Left lung (tissue), 4 donors: ENCODE measurements at regions not wholly inside any gene's neighbourhood (a gene's known extent, or its start where the extent isn't known, plus 50 kb on each side); places are given as distances from the start of the nearest gene placed in this dataset.

Experiments used
- ATAC-seq: fragments of 200-7000 bp; cut with Tn5 transposase; one replicate; pipeline ENCODE4 v1.9.1; 2020; ENCODE audit warnings: moderate library complexity
- DNase-seq, 4 donors: peaks; one replicate each; pipeline ENCODE4 v3.0.0-alpha.2; 2013 to 2020
- H3K27ac ChIP-seq, 2 donors: fragments of 200-600 bp; sonication (generic) in 1 of 2; one replicate each; pipeline versions ENCODE4 v1.5.0 to v1.8.0; 2020 to 2021
- H3K27me3 ChIP-seq, 2 donors: fragments of 200-600 bp; sonication (generic) in 1 of 2; one replicate each; pipeline versions ENCODE4 v1.5.0 to v1.8.0; 2020 to 2021
- H3K36me3 ChIP-seq, 2 donors: fragments of 200-600 bp; sonication (generic) in 1 of 2; one replicate each; pipeline versions ENCODE4 v1.5.0 to v1.8.0; 2020 to 2021
- H3K4me1 ChIP-seq, 2 donors: fragments of 200-600 bp; one replicate each; pipeline ENCODE4 v1.8.0; 2021
- H3K4me3 ChIP-seq, 2 donors: fragments of 200-600 bp; sonication (generic) in 1 of 2; one replicate each; pipeline versions ENCODE4 v1.5.0 to v1.8.0; 2020 to 2021; ENCODE audit warnings: mild to moderate bottlenecking in 1 of 2
- H3K9me3 ChIP-seq, 2 donors: fragments of 200-600 bp; sonication (generic) in 1 of 2; one replicate each; pipeline versions ENCODE4 v1.5.0 to v1.8.0; 2020 to 2021
- CTCF ChIP-seq, 2 donors: fragments of 200-600 bp; sonication (generic) in 1 of 2; IDR thresholded peaks; one replicate each; pipeline versions ENCODE4 v1.5.0 to v1.8.0; 2021; ENCODE audit warnings: antibody characterized with exemption in 2 of 2
- intact Hi-C, 2 donors: fragments of 100-400 bp; cut with DNase I; formaldehyde crosslinking; loops; one replicate each; pipeline versions ENCODE4 v1.11.2 to v1.14.2; 2022
- donor health status: DM: no; HTN: yes; CAD: no.
- donor health status: DM: no; HTN: no; CAD: no.

- intact Hi-C loops: no loop called here
- Histone ChIP-seq H3K27ac (no peak overlapping the region), H3K4me1 (no peaks in the 10 kb centered on the region), H3K36me3 (no peaks in the 10 kb centered on the region), H3K4me3 (no peak overlapping the region), H3K27me3 (no peaks in the 10 kb centered on the region), H3K9me3 (no peaks in the 10 kb centered on the region)
- DNase-seq (peak in 1 of 4 donors; percentile 44), ATAC-seq (peak; percentile 16)
- TF ChIP-seq CTCF (IDR thresholded peaks at IDR 0.05): no peak
Observed at GRCh38 chr12:115199831-115200230, 515.9 kb upstream of the TBX3 start.

- TF ChIP-seq CTCF (IDR thresholded peaks at IDR 0.05): no peak
- Histone ChIP-seq H3K9me3 (no peaks in the 10 kb centered on the region), H3K36me3 (no peaks in the 10 kb centered on the region), H3K27me3 (no peaks in the 10 kb centered on the region), H3K4me3 (no peak overlapping the region), H3K4me1 (no peaks in the 10 kb centered on the region), H3K27ac (no peak overlapping the region)
- no peak for DNase-seq
- ATAC-seq: no peak
- intact Hi-C loops: no loop called here
Observed at GRCh38 chr12:115194857-115195256, 510.9 kb upstream of the TBX3 start.

DNA sequence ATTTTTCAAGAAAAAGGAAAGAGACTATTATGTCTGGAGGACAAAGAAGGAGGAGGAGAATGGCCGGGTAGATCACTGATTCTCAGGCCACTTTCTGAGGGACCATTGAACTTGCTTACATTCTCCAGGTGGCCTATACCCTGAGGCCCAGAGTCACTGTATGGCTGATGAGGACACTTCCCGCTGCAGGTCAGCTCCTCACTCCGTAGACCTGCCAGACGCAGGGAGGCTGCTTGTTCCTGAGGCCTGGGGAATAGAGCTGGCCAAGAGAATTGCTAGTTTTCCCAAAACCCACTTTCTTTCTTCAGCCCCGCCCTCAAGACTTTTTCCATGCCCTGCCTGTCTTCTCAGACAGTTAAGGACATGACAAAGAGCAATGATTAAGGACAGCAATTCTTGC, 510.5 kb upstream of the TBX3 start:
- intact Hi-C loops: no loop called here
- Histone ChIP-seq H3K27me3 (no peaks in the 10 kb centered on the region), H3K27ac (no peak overlapping the region), H3K4me3 (no peak overlapping the region), H3K4me1 (no peaks in the 10 kb centered on the region), H3K9me3 (no peaks in the 10 kb centered on the region), H3K36me3 (no peaks in the 10 kb centered on the region)
- ATAC-seq (no peak), DNase-seq (no peak)
- no peak for TF ChIP-seq CTCF (IDR thresholded peaks at IDR 0.05)

- Histone ChIP-seq H3K36me3 (no peaks in the 10 kb centered on the region), H3K27ac (no peak overlapping the region), H3K4me3 (no peak overlapping the region), H3K27me3 (no peaks in the 10 kb centered on the region), H3K9me3 (no peaks in the 10 kb centered on the region), H3K4me1 (no peaks in the 10 kb centered on the region)
- DNase-seq (no peak), ATAC-seq (no peak)
- intact Hi-C loops: no loop called here
- TF ChIP-seq CTCF (IDR thresholded peaks at IDR 0.05): no peak
Observed at GRCh38 chr12:115191342-115191741, 507.4 kb upstream of the TBX3 start.

DNA sequence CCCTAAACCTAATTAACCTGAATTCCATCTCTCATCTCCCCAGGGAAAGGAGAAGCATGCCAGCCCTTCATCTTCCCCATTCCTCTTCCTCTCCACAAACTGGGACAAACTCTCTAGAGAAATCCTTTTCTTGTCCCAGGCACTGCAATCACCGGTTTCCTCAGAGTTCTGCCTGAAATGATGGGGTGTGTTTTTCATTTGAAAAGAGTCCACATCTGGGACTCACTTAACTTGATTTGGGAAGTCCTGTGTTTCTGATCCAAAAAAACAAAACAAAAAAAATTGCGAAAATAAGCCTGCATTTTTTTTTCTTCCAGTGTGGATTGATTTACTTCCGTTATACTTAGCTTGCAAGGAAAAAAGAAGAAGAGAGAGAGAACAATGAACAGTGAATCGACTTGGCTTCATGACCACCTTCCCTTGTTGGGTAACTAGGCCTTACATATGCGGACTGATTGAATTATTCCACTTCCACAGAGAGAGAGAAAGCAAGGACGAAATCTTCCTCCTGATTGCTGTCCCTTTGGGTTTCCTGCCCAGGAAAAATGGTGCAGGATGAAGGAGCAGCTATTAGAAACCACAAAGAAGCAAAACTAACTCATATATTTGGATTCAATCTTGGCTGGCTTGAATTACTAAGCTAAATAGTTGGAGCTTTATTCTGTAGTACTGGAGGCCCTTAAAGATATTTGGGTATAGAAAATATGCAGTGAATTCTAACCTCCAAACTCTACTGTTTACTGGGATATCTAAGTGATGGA, 506.2 kb upstream of the TBX3 start:
- DNase-seq (no peak), ATAC-seq (no peak)
- no peak overlapping the region for H3K27ac ChIP-seq
- no peaks in the 10 kb centered on the region for H3K36me3 ChIP-seq
- intact Hi-C loops: no loop called here
- H3K4me1 ChIP-seq: no peaks in the 10 kb centered on the region
- no peak overlapping the region for H3K4me3 ChIP-seq
- H3K27me3 ChIP-seq: no peaks in the 10 kb centered on the region
- H3K9me3 ChIP-seq: peaks cover 0 to 4% of the 10 kb centered on the region in 2 donors
- TF ChIP-seq CTCF (IDR thresholded peaks at IDR 0.05): no peak
